ENCODE measurements at regions not wholly inside any gene's neighbourhood (a gene's known extent, or its start where the extent isn't known, plus 50 kb on each side); places are given as distances from the start of the nearest gene placed in this dataset.

GRCh38 chr11:81342966-81343365, 1390.7 kb downstream of the FAM181B start:
- ChIA-PET POLR2A (ENCODE audit: partially characterized antibody) (no interaction called here), CTCF (ENCODE audit: partially characterized antibody) (interaction anchor here (0.6 to 0.7 kb wide), 2 partner anchors 78 to 321 kb away, joined by 3 to 4 read pairs; no protein-coding TSS in a partner anchor)
- FAIRE-seq (no peak), DNase-seq (ENCODE audit: low read depth in 1 of 2, low spot score in 2 of 2) (no peak)
- no peak overlapping the region for H3K4ac ChIP-seq (replicated peaks; ENCODE audit: insufficient read length, low read depth, low read length)
- H3K14ac ChIP-seq (ENCODE audit: insufficient read length) = no peak overlapping the region
- no peak overlapping the region for H3K27ac ChIP-seq (ENCODE audit: low read depth, low read length)
- H2BK20ac ChIP-seq (ENCODE audit: low read length) = no peak overlapping the region
- H3K79me1 ChIP-seq (ENCODE audit: low read depth, low read length) = no peaks in the 10 kb centered on the region
- no peak overlapping the region for H2BK15ac ChIP-seq (ENCODE audit: low read length)
- no peak overlapping the region for H3K4me2 ChIP-seq (ENCODE audit: insufficient read depth in 1 of 2, low read depth in 2 of 2, low read length in 2 of 2)
- no peak overlapping the region for H2BK5ac ChIP-seq (ENCODE audit: low read depth, low read length)
- H3K56ac ChIP-seq (replicated peaks; ENCODE audit: insufficient read length, low read depth, low read length) = no peak overlapping the region
- no peak overlapping the region for H3K23ac ChIP-seq (ENCODE audit: insufficient read length)
- H2AFZ ChIP-seq (ENCODE audit: low read length) = no peak overlapping the region
- no peak overlapping the region for H4K5ac ChIP-seq (ENCODE audit: insufficient read length, low read depth, low read length)
- H3K79me2 ChIP-seq (ENCODE audit: control insufficient read depth in 1 of 2, insufficient read depth in 2 of 2, low read length in 2 of 2) = no peaks in the 10 kb centered on the region
- no peak overlapping the region for H4K8ac ChIP-seq (ENCODE audit: extremely low read depth, insufficient read depth, low read length)
- no peaks in the 10 kb centered on the region for H3K23me2 ChIP-seq (ENCODE audit: low read depth, low read length)
- no peak overlapping the region for H3K4me3 ChIP-seq (ENCODE audit: extremely low read depth in 1 of 4, insufficient read depth in 2 of 4, low read depth in 3 of 4, low read length in 4 of 4)
- H3K9ac ChIP-seq (replicated peaks in 1 of 4; ENCODE audit: extremely low read depth in 1 of 4, low read depth in 3 of 4, low read length in 3 of 4) = peak overlapping the region in 1 of 4 experiments; percentile 34; a peak in 1 of 7 replicates
- no peaks in the 10 kb centered on the region for H3K27me3 ChIP-seq (replicated peaks in 1 of 4; ENCODE audit: control insufficient read depth in 3 of 4, extremely low read depth in 1 of 4, insufficient read depth in 3 of 4, low read length in 3 of 4)
- H2AK5ac ChIP-seq (ENCODE audit: low read depth, low read length) = no peak overlapping the region
- no peaks in the 10 kb centered on the region for H3K9me3 ChIP-seq (ENCODE audit: insufficient read depth in 2 of 2, low read depth in 1 of 2, low read length in 1 of 2)
- H2BK120ac ChIP-seq (replicated peaks; ENCODE audit: low read depth, low read length) = no peak overlapping the region
- no peaks in the 10 kb centered on the region for H4K20me1 ChIP-seq (replicated peaks in 1 of 2; ENCODE audit: control insufficient read depth in 1 of 2, insufficient read depth in 2 of 2, low read length in 2 of 2)
- H2BK12ac ChIP-seq (ENCODE audit: low read depth, low read length) = no peak overlapping the region
- no peak overlapping the region for H4K91ac ChIP-seq (replicated peaks; ENCODE audit: insufficient read length, low read length)
- no peak overlapping the region for H3K18ac ChIP-seq (ENCODE audit: extremely low read depth, low read length)
- H3K4me1 ChIP-seq (replicated peaks in 1 of 4; ENCODE audit: control insufficient read depth in 3 of 4, insufficient read depth in 4 of 4, low read length in 3 of 4) = no peaks in the 10 kb centered on the region
- H3K36me3 ChIP-seq (ENCODE audit: control insufficient read depth in 2 of 4, insufficient read depth in 4 of 4, low read length in 3 of 4) = no peaks in the 10 kb centered on the region
- TF ChIP-seq SIRT6 (IDR thresholded peaks at IDR 0.05; ENCODE audit: low read length) (no peak), ATF3 (IDR thresholded peaks at IDR 0.05; ENCODE audit: insufficient read depth, low read depth, low read length) (no peak), SP2 (IDR thresholded peaks at IDR 0.05; ENCODE audit: low read length) (no peak), EP300 (IDR thresholded peaks at IDR 0.05; ENCODE audit: borderline replicate concordance in 1 of 2, low read depth in 2 of 2, low read length in 2 of 2) (no peak), SRF (IDR thresholded peaks at IDR 0.05; ENCODE audit: low read depth, low read length) (no peak), KDM4A (IDR thresholded peaks at IDR 0.05; ENCODE audit: low read depth, low read length, severe bottlenecking) (no peak), NRF1 (IDR thresholded peaks at IDR 0.05; ENCODE audit: low read depth, low read length) (no peak), MAX (IDR thresholded peaks at IDR 0.05) (no peak), EGR1 (IDR thresholded peaks at IDR 0.05; ENCODE audit: borderline replicate concordance, low read depth, low read length) (no peak), TAF7 (optimal IDR thresholded peaks at IDR 0.05; ENCODE audit: borderline replicate concordance, low read depth, low read length) (no peak), TCF12 (IDR thresholded peaks at IDR 0.05; ENCODE audit: low read depth, low read length) (no peak)
- TF ChIP-seq, protein P1, sequence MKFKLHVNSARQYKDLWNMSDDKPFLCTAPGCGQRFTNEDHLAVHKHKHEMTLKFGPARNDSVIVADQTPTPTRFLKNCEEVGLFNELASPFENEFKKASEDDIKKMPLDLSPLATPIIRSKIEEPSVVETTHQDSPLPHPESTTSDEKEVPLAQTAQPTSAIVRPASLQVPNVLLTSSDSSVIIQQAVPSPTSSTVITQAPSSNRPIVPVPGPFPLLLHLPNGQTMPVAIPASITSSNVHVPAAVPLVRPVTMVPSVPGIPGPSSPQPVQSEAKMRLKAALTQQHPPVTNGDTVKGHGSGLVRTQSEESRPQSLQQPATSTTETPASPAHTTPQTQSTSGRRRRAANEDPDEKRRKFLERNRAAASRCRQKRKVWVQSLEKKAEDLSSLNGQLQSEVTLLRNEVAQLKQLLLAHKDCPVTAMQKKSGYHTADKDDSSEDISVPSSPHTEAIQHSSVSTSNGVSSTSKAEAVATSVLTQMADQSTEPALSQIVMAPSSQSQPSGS (IDR thresholded peaks at IDR 0.05; ENCODE audit: low read length) = no peak

Data from H1 (cell line).